ENCODE measurements at regions not wholly inside any gene's neighbourhood (a gene's known extent, or its start where the extent isn't known, plus 50 kb on each side); places are given as distances from the start of the nearest gene placed in this dataset.
"Not testable (repeated sequence)": the region's sequence is repeated elsewhere in the genome, so short reads cannot be mapped to it uniquely, and the experiment has no call there.

GRCh38 chr15:21174761-21175160 is 265.5 kb downstream of the POTEB3 start:
- H3K4me3 ChIP-seq (ENCODE audit: low read length); DNase-seq; H3K27ac ChIP-seq (ENCODE audit: low read length); H3K9me3 ChIP-seq (ENCODE audit: control insufficient read depth, low read length); H3K27me3 ChIP-seq (ENCODE audit: control insufficient read depth, insufficient read depth); intact Hi-C loops (cut with DNase I); H3K4me1 ChIP-seq (ENCODE audit: control insufficient read depth, insufficient read depth, low read length); ATAC-seq: not testable (repeated sequence)
- 62% methylated on average over 23 of the region's 36 CpGs for WGBS

- H3K27ac ChIP-seq (ENCODE audit: low read length); H3K4me1 ChIP-seq (ENCODE audit: control insufficient read depth, insufficient read depth, low read length); ATAC-seq; H3K9me3 ChIP-seq (ENCODE audit: control insufficient read depth, low read length); H3K4me3 ChIP-seq (ENCODE audit: low read length); intact Hi-C loops (cut with DNase I); H3K27me3 ChIP-seq (ENCODE audit: control insufficient read depth, insufficient read depth): not testable (repeated sequence)
- DNase-seq = peak in 1 of 3 donors; percentile 56
- 93% methylated on average over 10 of the region's 24 CpGs for WGBS
Measured at GRCh38 chr15:21151203-21151966, 285.3 kb upstream of the POTEB2 start.

GRCh38 chr15:21148136-21148535 is 282.0 kb upstream of the POTEB2 start:
- H3K4me1 ChIP-seq (ENCODE audit: control insufficient read depth, insufficient read depth, low read length); H3K4me3 ChIP-seq (ENCODE audit: low read length); H3K27ac ChIP-seq (ENCODE audit: low read length); H3K27me3 ChIP-seq (ENCODE audit: control insufficient read depth, insufficient read depth); intact Hi-C loops (cut with DNase I); ATAC-seq; H3K9me3 ChIP-seq (ENCODE audit: control insufficient read depth, low read length): not testable (repeated sequence)
- WGBS = 80% methylated on average over 4 of the region's 5 CpGs
- peak in 1 of 3 donors; percentile 2 for DNase-seq

- H3K9me3 ChIP-seq (ENCODE audit: control insufficient read depth, low read length); intact Hi-C loops (cut with DNase I); H3K4me3 ChIP-seq (ENCODE audit: low read length); H3K27ac ChIP-seq (ENCODE audit: low read length); ATAC-seq; H3K27me3 ChIP-seq (ENCODE audit: control insufficient read depth, insufficient read depth); H3K4me1 ChIP-seq (ENCODE audit: control insufficient read depth, insufficient read depth, low read length): not testable (repeated sequence)
- DNase-seq = peak in 2 of 3 donors; percentile 2 to 4
- no CpG with 5 or more reads among the region's 7 CpGs for WGBS
Measured at GRCh38 chr15:21133893-21134292, 267.8 kb upstream of the POTEB2 start.

GRCh38 chr15:21112271-21113053 is 246.3 kb upstream of the POTEB2 start:
- intact Hi-C loops (cut with DNase I); H3K9me3 ChIP-seq (ENCODE audit: control insufficient read depth, low read length); H3K27ac ChIP-seq (ENCODE audit: low read length); H3K4me1 ChIP-seq (ENCODE audit: control insufficient read depth, insufficient read depth, low read length); H3K27me3 ChIP-seq (ENCODE audit: control insufficient read depth, insufficient read depth); H3K4me3 ChIP-seq (ENCODE audit: low read length): not testable (repeated sequence)
- peak in 2 of 3 donors; percentile 41 to 55 for DNase-seq
- 0% methylated on average over 1 of the region's 4 CpGs for WGBS
- peak in 1 of 2 donors; percentile 71 for ATAC-seq

GRCh38 chr15:21111861-21112260 is 245.7 kb upstream of the POTEB2 start:
- intact Hi-C loops (cut with DNase I); H3K27ac ChIP-seq (ENCODE audit: low read length); H3K27me3 ChIP-seq (ENCODE audit: control insufficient read depth, insufficient read depth); H3K9me3 ChIP-seq (ENCODE audit: control insufficient read depth, low read length); H3K4me1 ChIP-seq (ENCODE audit: control insufficient read depth, insufficient read depth, low read length); H3K4me3 ChIP-seq (ENCODE audit: low read length); ATAC-seq: not testable (repeated sequence)
- 65% methylated on average over 1 of the region's 2 CpGs for WGBS
- DNase-seq = peak; percentile 21 to 76 (median 72)

- H3K4me3 ChIP-seq (ENCODE audit: low read length); H3K9me3 ChIP-seq (ENCODE audit: control insufficient read depth, low read length); intact Hi-C loops (cut with DNase I); H3K27me3 ChIP-seq (ENCODE audit: control insufficient read depth, insufficient read depth); ATAC-seq; H3K27ac ChIP-seq (ENCODE audit: low read length); H3K4me1 ChIP-seq (ENCODE audit: control insufficient read depth, insufficient read depth, low read length): not testable (repeated sequence)
- peak in 2 of 3 donors; percentile 22 to 37 for DNase-seq
- no CpG with 5 or more reads among the region's 4 CpGs for WGBS
Measured at GRCh38 chr15:21111172-21111571, 245.1 kb upstream of the POTEB2 start.

- H3K27ac ChIP-seq (ENCODE audit: low read length); H3K4me1 ChIP-seq (ENCODE audit: control insufficient read depth, insufficient read depth, low read length); H3K4me3 ChIP-seq (ENCODE audit: low read length); intact Hi-C loops (cut with DNase I); H3K27me3 ChIP-seq (ENCODE audit: control insufficient read depth, insufficient read depth); H3K9me3 ChIP-seq (ENCODE audit: control insufficient read depth, low read length): not testable (repeated sequence)
- peak; percentile 47 to 92 (median 85) for DNase-seq
- WGBS = 60% methylated on average over 4 of the region's 5 CpGs
- peak; percentile 50 to 72 for ATAC-seq
Measured at GRCh38 chr15:21110187-21110804, 244.2 kb upstream of the POTEB2 start.

GRCh38 chr15:21108384-21108783 is 242.3 kb upstream of the POTEB2 start:
- H3K4me3 ChIP-seq (ENCODE audit: low read length); H3K27ac ChIP-seq (ENCODE audit: low read length); DNase-seq; intact Hi-C loops (cut with DNase I); H3K4me1 ChIP-seq (ENCODE audit: control insufficient read depth, insufficient read depth, low read length); H3K9me3 ChIP-seq (ENCODE audit: control insufficient read depth, low read length); H3K27me3 ChIP-seq (ENCODE audit: control insufficient read depth, insufficient read depth): not testable (repeated sequence)
- peak in 1 of 2 donors; percentile 68 for ATAC-seq
- WGBS = no CpG with 5 or more reads among the region's 3 CpGs

GRCh38 chr15:21107399-21108381 is 241.6 kb upstream of the POTEB2 start:
- ATAC-seq = peak; percentile 64 to 94
- peak; percentile 16 to 87 (median 76) for DNase-seq
- H3K4me3 ChIP-seq (ENCODE audit: low read length); H3K27ac ChIP-seq (ENCODE audit: low read length); H3K27me3 ChIP-seq (ENCODE audit: control insufficient read depth, insufficient read depth); H3K9me3 ChIP-seq (ENCODE audit: control insufficient read depth, low read length); intact Hi-C loops (cut with DNase I); H3K4me1 ChIP-seq (ENCODE audit: control insufficient read depth, insufficient read depth, low read length): not testable (repeated sequence)
- no CpG with 5 or more reads among the region's 10 CpGs for WGBS
